WTC11 (cell line): ENCODE measurements at regions not wholly inside any gene's neighbourhood (a gene's known extent, or its start where the extent isn't known, plus 50 kb on each side); places are given as distances from the start of the nearest gene placed in this dataset.

Experiments used
- CTCF ChIP-seq: fragments of 200-600 bp; IDR thresholded peaks from 2 replicates; pipeline ENCODE4 v1.8.0; 2022; ENCODE audit warnings: antibody characterized with exemption
- ELF4 ChIP-seq: sonication (generic); formaldehyde crosslinking; IDR thresholded peaks from 2 replicates; pipeline ENCODE4 v1.8.1; 2022; ENCODE audit warnings: low read depth, mild to moderate bottlenecking, moderate library complexity, missing genetic modification reagents
- GABPB1 ChIP-seq: sonication (generic); formaldehyde crosslinking; IDR thresholded peaks from 2 replicates; pipeline ENCODE4 v1.8.1; 2023; ENCODE audit warnings: mild to moderate bottlenecking, missing genetic modification reagents
- TF ChIP-seq, protein P1 (sequence below): sonication (generic); formaldehyde crosslinking; IDR thresholded peaks from 2 replicates; pipeline ENCODE4 v1.8.0; 2022; ENCODE audit warnings: mild to moderate bottlenecking, missing genetic modification reagents

GRCh38 chr11:42043312-42043711 lies 583.9 kb upstream of the LRRC4C start:
- TF ChIP-seq CTCF (no peak), GABPB1 (CRISPR knock-in tag) (no peak), ELF4 (CRISPR knock-in tag) (no peak)
- TF ChIP-seq, protein P1, sequence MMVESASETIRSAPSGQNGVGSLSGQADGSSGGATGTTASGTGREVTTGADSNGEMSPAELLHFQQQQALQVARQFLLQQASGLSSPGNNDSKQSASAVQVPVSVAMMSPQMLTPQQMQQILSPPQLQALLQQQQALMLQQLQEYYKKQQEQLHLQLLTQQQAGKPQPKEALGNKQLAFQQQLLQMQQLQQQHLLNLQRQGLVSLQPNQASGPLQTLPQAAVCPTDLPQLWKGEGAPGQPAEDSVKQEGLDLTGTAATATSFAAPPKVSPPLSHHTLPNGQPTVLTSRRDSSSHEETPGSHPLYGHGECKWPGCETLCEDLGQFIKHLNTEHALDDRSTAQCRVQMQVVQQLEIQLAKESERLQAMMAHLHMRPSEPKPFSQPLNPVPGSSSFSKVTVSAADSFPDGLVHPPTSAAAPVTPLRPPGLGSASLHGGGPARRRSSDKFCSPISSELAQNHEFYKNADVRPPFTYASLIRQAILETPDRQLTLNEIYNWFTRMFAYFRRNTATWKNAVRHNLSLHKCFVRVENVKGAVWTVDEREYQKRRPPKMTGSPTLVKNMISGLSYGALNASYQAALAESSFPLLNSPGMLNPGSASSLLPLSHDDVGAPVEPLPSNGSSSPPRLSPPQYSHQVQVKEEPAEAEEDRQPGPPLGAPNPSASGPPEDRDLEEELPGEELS = no peak
